GOT3 (cell line): ENCODE measurements at regions not wholly inside any gene's neighbourhood (a gene's known extent, or its start where the extent isn't known, plus 50 kb on each side); places are given as distances from the start of the nearest gene placed in this dataset.
A peak's percentile ranks its signal among the peaks of the same experiment; 100 is the strongest.

ENCODE experiments used
- DNase-seq: peaks from one replicate; lab custom pipeline; 2025; ENCODE audit warnings: mixed read lengths; lab: John Stamatoyannopoulos, UW

DNA sequence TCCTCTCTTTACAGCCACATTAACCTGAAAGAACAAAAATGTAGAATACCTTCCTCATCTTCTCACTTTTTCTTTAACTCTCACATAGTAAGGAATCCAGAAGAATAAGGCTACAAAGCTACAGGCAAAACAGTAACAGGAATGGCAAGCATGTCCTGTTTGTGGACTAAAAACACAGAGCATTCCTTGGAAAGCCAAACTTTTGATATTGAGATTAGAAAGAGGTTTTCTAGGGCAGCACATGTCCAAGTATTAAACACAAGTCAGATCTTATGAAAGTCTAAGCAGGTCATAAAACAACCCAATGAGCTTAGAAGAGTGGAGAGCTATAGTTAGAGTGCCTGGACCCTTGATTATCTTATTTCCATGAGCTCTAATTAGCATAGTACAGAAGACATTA is 58.2 kb upstream of the FAM9C start:
- DNase-seq, result no peak

GRCh38 chrX:13101441-13102139 is 57.2 kb upstream of the FAM9C start:
- DNase-seq, result peak; percentile 18

DNA sequence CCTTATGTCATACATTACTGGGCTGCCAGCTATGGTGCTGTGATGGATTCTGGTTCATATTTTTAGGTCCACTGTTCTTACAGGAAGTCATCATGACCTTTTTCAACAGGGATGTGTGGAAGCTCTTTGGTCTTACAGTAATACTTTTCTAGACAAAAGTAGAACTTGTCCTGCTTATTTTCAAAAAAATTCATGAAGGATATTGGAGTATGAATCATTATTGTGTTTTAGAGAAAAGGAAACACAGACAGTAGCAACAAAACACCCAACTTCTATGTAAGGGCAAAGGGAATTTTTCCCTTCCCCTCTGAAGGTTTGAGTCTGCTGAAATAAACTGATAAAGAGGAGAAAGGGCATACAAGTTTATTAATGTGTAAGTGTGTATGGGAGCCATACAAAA is 54.7 kb upstream of the FAM9C start:
- no peak for DNase-seq

DNA sequence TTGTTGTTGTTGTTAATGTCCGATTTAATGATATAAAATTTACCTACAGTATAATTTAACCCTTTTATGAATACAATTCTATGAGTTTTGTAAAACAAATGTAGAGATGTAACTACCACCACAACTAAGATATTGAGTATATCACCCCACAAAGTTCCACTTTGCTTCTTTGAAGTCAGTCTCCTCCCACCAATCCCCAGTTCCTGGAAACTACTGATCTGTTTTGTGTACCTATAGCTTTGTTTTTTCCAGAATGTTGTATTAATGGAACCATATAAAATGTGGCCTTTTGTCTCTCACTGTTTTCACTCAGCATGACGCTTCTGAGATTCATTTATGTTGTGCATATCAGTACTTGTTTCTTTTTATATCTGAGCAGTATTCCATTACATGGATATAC is 52.3 kb upstream of the FAM9C start:
- DNase-seq, result no peak

DNA sequence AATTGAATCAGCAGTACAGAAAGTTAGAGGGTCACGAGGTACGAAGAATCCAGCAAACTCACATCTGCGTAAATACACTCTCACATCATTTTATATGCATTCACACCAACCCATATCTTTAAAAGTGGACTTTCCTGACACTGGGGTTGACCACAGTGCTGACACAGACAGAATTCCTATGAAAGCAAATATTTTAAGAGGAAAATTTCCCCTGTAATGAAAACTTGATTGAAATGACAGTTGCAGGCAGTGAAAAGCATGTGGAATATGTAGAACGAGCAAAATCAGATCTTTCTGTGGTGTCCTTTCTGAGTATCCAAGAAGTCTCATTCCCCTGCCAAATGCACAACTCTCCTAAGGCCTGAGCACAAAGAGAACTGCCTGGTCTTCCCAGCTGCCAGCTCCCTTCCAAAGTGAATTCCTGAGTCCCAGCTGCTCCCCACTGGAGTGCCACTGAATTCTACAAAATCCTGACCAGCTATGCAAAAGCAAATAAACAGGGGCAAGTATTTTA is 50.5 kb upstream of the FAM9C start:
- DNase-seq, result no peak

- DNase-seq, result no peak
These were observed 50.0 kb upstream of the FAM9C start for GRCh38 chrX:13094374-13094773.
